ENCODE measurements at regions not wholly inside any gene's neighbourhood (a gene's known extent, or its start where the extent isn't known, plus 50 kb on each side); places are given as distances from the start of the nearest gene placed in this dataset.

DNA sequence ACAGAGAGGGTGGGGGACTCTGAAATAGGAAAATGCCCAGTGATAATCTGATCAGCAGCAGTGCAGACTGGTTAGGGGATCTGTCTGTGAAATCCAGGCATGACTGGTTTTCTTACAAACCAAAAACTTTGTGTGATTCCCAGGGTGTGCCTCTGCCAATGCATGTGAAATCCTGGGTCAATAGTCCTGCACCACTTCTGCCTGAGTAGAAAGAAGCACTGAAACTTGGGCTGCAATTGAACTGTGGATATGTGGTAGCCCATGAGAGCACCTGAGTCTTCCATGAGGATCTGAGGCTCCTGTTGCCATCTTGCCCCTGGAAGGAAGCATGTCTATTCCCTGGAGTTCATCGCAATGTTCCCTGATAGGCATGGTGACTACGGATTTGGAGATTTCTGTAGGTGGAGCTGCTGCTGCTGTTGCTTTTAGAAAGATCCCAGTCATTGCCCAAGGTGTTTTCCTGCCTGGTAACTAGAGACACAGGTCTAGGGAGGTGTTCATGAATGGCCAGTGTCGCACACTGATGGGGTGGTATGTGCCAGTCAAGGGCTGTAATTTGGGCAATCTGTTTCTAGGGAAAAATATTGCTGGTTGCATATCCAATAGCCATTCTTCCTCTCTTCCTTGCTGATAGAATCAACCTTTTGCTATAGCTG lies 146.7 kb downstream of the CARTPT start:
- no peak for DNase-seq

DNA sequence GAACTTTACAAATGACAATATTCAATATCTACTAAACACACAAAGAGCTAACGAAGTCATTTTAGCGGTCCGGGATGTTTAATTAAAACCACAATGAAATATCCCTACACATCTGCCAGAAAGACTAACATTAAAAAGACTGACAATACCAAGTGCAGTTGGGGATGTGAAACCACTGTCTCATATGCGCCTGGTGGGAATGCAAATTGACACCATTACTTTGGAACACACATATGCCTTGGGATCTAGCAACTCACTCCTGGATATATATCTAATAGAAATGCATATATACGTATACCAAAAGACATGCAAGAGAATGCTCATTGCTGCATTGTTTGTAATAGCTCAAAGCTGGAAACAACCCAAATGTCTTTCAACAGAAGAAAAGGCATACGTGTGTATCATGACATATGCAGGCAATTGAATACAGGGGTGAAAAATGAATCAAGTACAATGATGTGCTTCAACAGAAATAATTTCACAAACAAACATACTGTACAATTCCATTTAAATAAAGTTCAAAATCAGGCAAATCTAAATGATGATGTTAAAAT lies 153.3 kb downstream of the CARTPT start:
- no peak for DNase-seq

DNA sequence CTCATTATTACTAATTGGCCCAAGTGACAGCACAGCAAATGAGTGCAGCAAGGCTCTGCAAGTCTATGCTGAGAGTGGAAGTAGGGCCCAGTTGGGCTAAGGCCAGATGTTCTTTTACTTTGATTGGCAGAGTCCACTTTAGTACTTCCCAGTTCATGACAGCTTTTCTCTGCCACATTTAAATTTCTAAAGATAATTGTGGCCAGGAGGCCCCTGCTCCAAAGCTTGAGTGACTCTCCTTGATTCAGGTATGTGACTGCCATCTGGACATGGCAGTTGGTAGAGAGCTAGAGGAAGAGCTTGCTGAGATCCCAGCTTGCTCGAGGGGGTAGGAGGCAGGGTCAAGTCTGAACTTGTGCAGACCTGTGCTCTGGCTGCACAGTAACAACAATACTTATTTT lies 154.1 kb downstream of the CARTPT start:
- no peak for DNase-seq

DNA sequence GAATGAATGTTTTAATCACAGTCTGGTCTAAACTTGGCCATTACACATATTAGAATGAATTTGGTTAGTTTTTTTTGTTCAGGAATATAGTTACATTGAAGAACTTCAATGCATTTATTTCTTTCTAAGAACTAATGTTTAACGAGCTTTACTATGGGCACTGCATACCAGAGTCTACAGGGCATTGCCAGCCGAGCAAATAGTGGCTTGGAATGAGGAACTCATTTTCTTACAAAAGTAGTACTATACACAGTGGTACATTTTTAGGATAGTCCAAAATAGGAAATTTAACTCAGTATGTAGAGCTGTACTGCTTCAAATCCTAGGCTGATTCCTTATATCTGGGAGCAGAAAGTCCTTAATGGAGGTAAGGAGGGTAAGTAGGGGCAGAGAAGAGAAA lies 155.4 kb downstream of the CARTPT start:
- DNase-seq, result no peak

DNA sequence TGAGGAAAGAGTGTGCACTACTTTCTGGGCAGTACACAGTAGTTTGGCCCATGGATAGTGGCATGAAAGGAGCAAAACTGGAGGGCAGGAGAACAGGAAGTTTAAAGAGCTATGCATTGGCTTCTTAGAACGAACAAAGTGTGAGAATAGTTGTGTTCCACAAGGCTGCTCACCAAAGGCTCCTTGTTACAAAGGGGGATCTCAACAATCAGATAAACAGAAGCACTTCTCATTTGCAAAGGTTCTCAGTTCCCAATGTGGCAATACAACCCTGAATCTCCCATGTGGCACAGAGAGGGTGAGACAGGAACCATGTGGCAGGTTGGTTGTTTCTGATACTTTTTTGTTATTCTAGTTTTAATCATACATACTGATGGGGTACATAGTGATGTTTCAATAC lies 158.4 kb downstream of the CARTPT start:
- DNase-seq, result no peak

DNA sequence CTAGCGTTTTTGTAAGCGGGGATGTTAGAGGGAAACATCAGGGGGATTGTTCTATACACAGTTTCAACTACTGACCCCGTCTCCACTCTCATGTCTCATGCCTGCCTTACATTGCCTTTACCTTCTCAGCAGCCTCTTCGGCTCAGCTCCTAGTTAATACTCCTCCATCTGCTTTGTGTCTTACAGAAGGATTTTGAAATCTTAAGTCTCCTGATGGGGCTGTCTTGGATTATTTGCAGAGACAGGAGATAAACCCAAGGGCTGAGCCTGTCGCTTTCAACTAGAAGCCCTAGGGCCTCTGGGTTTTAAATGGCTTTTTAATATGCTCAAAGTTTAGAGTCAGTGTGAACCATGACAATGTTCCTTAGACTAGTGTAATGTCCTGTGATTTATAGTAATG lies 161.5 kb downstream of the CARTPT start:
- DNase-seq, result no peak

DNA sequence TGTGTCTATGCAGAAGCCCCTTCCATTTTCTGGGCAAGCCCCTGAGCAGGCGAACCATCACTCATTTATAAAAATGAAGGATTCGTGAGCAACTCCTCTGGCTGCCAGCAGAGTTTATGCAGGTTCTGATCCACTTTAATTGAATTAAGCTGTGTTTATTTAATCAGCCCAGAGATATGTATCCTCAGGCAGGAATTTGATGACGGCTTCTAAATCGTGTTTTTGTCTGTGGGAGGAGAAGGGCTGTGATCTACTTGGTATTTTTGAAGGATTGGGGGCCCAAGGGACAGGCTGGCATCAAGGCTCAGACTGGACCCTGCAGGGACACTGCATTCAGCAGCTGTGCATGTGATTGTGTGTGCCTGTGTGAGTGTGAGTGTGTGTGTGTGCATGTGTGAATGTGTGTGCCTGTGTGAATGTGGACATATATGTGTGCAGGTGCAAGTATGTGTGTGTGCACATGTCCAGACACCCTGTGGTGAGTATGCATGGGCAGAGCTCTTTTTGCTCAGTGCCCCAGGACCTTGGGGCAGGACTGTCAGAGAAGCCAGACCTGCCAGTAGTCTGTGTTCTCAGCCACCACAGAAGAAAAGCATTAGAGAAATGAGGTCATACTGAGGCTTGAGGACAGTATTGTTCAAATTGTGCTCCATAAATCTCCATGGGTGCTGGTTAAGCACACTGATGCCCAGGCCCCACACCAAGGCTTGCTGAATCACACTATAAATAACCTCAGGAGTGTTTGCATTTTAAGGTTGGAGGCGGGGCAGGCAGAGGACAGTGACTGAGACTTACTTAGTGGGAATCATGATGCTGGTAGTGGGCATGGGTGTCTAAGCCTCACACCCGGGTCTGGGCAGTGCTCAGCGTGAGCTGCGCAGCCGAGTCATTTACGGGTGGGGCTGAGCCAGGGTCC lies 164.0 kb downstream of the CARTPT start:
- DNase-seq, result no peak

DNA sequence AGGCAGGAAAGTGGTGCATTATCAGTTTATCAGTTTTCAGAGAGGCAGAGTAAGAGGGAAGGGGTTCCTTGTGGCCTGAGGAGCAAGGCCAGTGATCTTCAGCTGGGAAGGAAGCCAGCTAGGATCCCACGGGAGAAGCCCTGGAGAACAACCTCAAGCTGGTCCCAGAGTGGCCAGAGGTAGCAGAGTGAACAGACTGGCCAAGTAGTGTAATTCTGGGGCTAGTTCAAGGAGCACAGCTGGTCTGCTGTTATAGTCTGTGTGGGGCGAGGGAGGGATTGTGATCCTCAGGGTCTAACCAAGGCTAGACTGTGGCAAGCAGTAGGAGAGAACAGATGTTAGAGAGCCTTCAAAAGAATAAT lies 164.6 kb downstream of the CARTPT start:
- DNase-seq, result no peak

DNA sequence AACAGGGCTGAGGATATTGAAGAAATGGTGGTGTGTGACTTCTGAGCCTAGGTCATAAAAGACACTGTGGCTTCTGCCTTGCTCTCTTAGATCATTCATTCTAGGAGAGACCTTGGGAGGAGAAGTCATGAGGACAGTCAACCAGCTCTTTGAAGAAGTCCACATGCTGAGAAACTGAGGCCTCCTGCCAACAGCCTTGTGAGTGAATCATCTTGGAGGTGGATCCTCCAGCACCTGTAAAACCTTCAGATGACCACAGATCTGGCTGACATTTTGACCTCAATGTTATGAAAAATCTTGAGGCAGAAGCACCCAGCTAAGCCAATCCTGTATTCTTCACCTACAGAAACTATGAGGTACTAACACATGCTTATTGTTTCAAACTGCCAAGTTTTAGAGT lies 165.9 kb downstream of the CARTPT start:
- no peak for DNase-seq

DNA sequence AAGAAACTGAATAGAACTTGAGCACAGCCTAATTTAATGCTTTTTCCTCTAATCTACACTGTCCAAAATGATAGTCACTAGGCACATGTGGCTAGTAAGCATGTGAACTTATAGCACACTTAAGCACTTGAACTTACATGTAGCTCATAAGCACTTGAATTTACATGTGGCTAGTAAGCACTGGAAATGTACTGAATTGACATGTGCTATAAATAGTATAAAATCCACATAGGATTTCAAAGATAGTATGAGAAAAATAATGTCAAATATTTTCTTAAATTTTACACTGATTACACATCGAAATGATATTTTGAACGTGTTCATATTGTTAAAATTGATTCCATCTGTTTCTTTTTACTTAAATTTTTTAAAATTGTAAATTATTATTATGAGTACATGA lies 167.3 kb downstream of the CARTPT start:
- no peak for DNase-seq

DNA sequence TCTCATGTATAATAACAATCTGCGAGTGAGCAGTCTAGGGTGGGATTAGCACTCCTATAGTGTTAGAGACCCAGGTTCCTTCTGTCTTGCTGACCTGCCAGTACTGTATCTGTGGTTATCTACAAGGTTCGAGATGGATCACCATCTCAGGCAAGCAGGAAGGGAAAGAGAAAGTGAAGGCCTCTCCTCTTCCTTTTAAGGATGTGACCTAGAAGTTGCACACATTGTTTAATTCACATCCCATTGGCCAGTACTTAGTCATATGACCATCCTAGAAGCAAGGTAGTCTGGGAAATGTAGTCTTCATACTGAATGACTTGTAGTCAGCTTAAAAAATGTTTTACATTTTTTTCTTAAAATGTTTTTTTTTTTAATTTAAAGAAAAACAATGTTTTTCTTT lies 168.6 kb downstream of the CARTPT start:
- peak in 1 of 5 donors; percentile 76 for DNase-seq

DNA sequence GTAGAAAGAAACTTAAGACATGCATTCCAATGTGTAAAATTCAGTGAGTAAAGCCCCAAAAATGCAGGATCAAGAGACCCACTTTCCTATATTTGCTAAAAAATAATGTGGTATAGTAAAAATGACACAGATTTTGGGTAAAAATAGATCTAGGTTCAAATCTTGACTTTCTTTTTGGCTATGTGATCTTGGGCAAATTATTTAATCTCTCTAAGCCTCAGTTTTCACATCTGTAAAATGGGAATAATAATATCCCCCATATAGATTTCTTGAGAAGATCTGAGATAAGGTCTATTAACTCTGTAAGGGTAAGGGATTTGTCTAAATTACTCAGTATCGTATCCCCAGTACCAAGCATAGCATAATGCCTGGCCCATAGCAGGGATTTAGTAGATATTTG lies 172.3 kb downstream of the CARTPT start:
- DNase-seq, result no peak

DNA sequence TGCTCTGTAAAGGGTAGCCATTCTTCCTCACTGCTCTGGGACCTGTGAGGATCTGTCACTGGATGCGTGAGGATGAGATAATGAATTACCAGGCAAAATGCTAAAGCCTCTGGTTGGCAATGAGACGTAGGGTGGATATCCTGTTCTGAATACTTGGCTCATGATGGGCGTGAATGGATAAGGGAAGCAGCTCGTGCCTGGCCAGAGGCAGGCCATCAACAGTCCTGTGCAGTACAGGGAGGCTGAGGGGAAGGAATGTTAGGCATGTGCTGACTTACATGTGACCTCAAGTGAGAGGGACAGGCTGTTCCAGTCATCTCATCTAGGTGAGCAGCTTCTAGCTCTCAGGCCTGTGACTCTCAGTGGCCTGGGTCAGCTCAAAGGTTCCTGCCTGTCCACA lies 172.8 kb downstream of the CARTPT start:
- DNase-seq, result no peak

DNA sequence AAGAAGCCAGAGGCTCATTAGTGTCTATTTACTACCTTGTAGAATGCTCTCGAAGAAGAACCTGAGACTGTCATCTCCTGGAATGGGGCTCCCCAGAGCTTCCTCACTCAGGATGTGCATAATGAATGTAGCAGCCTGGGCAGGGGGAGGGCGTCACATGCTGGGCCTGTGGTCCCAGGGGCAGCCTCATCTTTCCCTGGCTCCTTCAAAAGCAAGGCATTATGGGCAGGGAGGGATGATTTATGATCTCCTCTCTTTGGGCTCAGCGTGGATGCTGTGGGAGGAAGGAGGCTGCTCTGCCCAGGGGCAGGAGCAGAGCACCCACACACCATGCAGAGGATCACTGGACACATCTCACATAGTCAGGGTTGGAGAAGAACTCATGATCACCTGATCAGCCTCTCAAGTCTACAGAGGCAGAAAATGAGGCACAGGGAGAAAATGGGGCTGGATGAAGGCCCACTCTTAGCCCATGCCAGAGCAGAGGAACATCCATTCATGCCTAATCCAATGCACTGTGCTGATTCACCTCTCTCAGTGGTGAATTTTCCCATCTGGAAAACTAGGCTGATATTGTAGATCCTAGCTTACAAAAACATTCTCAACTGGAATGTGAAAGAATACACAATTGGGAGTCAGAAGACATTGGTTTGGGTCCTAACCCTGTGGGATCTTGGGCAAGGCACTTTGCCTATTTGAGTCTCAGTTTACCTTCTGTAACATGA lies 173.7 kb downstream of the CARTPT start:
- DNase-seq, result no peak

DNA sequence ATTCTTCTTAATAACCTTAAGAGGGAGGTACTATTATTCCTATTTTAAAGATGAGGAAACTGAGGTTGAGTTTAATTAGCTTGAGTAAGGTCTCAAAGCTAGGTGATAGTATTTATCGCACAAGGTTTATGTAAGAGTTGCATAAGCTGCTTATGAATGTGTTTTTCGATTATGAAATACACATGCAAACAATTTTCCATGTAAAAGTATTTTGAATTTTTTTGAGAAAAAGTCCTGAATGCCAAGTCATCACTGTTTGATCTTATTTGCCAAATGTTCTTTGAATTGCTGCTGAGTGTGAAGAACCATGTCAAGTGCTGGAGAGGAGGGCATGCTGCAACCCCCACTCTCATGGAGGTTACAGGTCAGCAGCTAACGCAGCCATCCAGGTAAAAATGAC lies 174.4 kb downstream of the CARTPT start:
- DNase-seq, result no peak

DNA sequence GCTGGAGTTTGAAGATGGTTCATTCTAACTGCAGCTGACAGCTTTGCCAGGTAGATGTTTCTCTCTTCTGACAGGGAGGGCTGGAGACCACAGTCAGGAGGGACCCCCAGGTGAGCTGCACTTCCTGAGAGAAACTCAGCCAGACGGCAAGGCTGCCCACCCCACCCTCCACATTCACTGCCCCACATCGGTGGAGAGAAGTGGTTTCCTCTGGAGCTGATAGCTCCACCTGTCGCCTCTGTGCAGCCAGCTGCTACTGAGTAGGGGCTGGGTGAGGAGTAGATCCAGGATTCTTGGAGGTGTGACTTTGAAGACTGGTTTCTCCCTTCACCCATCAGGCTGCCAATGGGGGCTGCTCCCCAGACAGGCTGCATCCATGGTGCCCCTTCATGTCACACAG lies 175.0 kb downstream of the CARTPT start:
- no peak for DNase-seq

DNA sequence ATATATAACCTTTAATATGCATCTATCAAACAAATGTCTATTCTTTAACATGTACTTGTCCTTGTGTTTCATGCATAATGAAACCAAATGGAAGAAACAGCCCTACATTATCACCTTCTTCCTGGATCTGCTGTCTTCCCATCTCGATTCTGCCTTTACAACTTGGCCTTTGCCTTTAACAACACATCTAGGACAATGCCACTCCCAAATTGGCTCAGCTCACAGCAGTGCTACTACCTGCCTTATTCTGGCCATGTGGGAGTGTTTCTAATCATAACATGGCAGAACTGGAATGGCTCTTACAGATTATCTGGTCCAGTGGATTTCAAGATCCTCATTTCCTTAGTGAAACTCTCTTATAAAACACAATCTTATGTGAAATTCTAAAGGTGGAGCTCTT lies 176.5 kb downstream of the CARTPT start:
- DNase-seq, result no peak

DNA sequence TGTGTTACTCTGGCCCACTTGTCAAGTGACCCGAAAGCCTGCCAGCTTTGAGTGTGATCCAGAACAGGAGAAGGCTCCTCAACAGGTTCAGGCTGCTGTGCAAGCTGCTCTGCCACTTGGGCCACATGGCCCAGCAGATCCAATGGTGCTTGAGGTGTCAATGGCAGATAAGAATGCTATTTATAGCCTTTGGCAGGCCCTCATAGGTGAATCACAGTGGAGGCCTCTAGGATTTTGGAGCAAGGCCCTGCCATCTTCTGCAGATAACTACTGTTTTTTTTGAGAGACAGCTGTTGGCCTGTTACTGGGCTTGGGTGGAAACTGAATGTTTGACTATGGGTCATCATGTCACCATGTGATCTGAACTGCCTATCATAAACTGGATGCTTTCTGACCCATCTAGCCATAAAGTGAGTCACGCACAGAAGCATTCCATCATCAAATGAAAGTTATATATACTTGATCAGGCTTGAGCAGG lies 180.8 kb downstream of the CARTPT start:
- DNase-seq, result no peak

DNA sequence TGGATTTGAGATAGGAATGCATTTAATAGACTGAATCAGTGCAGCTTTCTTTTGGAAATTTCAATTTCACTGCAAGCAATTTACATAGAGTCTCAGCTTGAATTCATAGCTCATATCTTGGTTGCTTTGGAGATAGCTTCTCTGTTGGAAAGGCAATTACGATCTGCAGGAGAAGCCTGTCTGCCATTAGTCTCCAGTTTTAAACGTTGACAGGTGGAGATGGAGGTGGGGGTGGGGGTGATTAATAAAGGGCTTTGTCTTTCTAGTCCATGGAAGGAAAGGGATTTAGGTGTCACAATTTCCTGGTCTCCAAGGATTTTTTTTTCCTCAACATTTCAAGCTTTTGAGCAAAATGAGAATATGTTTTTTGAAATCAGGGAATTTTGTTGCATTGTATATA lies 184.7 kb downstream of the CARTPT start:
- DNase-seq, result no peak

DNA sequence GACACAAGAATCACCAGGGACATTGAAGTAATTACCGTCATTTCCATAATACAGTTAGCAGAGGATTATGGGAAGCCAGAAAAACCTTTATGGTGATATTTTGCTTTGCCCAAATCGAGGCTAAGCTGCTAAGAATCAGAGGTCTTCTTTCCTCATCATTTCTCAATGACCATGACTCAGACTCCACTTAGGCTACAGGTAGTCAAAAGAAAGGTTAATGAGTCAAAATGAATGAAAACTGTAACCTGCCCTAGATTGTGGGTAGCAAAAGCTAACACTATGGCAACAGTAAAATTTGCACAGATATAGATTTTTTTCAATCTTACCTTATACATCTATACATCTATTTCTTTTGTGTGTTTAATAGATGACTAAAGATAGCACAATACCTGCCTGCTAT lies 185.8 kb downstream of the CARTPT start:
- no peak for DNase-seq

DNA sequence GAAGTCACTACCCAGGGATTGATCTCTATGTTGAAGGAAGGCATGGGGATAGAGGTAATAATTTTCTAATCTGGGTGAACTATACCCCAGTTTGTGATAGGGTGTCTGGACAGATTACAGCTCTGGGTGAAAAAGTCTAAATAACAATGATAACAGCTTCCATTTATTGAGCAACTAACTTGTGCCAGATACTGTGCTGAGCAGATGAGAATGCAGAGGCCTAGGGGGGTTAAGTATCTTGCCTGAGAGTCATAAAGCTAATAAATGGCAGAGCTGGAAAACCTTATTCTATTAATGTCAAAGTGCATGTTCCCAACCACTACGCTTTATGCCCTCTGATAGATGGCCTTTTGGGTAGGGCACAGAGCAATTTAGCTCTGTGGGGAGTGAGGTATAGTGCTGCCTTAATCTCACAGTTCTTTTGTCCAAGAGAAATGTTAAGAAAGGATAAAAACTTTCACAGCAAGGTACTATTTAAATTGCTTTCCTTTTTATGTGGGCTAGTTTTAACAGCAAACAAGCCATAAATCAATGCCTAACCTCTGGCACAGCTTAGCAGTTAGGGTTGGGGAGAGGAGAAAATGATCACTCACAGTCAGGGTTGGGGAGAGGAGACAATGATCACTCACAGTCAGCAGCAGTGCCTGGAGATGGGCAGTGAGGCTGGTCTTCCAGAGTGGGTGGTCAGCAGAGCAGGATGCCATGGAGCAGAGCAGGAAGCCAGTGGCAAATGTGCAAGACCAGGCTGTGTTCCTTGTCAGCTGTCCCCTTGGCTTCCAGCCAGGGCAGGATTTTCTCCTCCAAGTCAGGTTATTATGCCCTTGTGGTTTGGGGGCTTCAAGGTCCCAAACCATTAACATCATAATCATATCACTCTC lies 187.0 kb downstream of the CARTPT start:
- DNase-seq, result no peak

DNA sequence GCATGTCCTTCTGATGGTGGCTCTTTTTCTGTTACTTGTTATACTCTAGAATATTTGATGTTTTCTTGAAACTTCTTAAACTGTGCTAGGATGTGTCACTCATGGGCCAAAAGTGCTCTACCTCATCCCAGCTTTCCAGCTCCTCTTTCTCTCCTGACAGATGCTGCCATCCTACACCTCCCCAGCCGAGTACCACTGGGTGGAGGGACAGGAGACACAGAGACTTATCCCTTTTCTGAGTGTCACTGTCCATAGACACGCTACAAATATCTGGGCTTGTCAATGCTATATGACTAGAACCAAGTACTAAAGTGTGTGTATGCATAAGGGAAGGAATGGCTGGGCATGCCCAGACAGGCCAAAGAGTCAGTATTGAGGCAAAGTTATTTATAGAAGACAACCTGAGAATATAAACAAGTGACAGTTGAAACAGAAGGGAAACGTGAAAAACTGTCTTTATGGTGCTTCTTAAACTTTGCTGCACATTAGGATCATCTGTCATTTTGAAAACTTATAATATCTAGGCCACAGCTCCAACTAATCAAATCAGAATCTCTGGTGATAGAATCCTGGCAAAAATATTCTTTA lies 188.0 kb downstream of the CARTPT start:
- DNase-seq, result no peak

Measured in T-helper 1 cell (primary cell).